Activated CD4-positive, CD25-positive, alpha-beta regulatory T cell treated with anti-CD3 and anti-CD28 coated beads, Interleukin-2, amount 50 U/mL, for 24 hours (primary cell): ENCODE measurements at regions not wholly inside any gene's neighbourhood (a gene's known extent, or its start where the extent isn't known, plus 50 kb on each side); places are given as distances from the start of the nearest gene placed in this dataset.

Experiments
- ATAC-seq, 2 donors: fragments of 150-1000 bp; cut with Tn5 transposase; one replicate each; pipeline ENCODE4 v1.10.0; 2021; ENCODE audit warnings: mild to moderate bottlenecking in 1 of 2, moderate library complexity in 1 of 2

- no peak for ATAC-seq
Measured at GRCh38 chr5:71872311-71872864, 153.3 kb downstream of the CARTPT start.

GRCh38 chr5:71873191-71873591 lies 154.1 kb downstream of the CARTPT start:
- no peak for ATAC-seq

- ATAC-seq = no peak
Measured at GRCh38 chr5:71874521-71874920, 155.4 kb downstream of the CARTPT start.

- ATAC-seq = no peak
Measured at GRCh38 chr5:71877511-71877910, 158.4 kb downstream of the CARTPT start.

- no peak for ATAC-seq
Measured at GRCh38 chr5:71880536-71880935, 161.5 kb downstream of the CARTPT start.

- ATAC-seq = no peak
Measured at GRCh38 chr5:71882826-71883741, 164.0 kb downstream of the CARTPT start.

GRCh38 chr5:71883742-71884103 lies 164.6 kb downstream of the CARTPT start:
- no peak for ATAC-seq

- ATAC-seq = no peak
Measured at GRCh38 chr5:71884926-71885325, 165.9 kb downstream of the CARTPT start.

GRCh38 chr5:71886406-71886805 lies 167.3 kb downstream of the CARTPT start:
- ATAC-seq = no peak

- peak; percentile 83 to 87 for ATAC-seq
Measured at GRCh38 chr5:71887680-71888079, 168.6 kb downstream of the CARTPT start.

- no peak for ATAC-seq
Measured at GRCh38 chr5:71891406-71891805, 172.3 kb downstream of the CARTPT start.

- no peak for ATAC-seq
Measured at GRCh38 chr5:71891856-71892255, 172.8 kb downstream of the CARTPT start.

- no peak for ATAC-seq
Measured at GRCh38 chr5:71892641-71893365, 173.7 kb downstream of the CARTPT start.

GRCh38 chr5:71893451-71893850 lies 174.4 kb downstream of the CARTPT start:
- ATAC-seq = no peak

GRCh38 chr5:71894091-71894490 lies 175.0 kb downstream of the CARTPT start:
- no peak for ATAC-seq

GRCh38 chr5:71895546-71895945 lies 176.5 kb downstream of the CARTPT start:
- no peak for ATAC-seq

- no peak for ATAC-seq
Measured at GRCh38 chr5:71899865-71900342, 180.8 kb downstream of the CARTPT start.

- no peak for ATAC-seq
Measured at GRCh38 chr5:71903808-71904207, 184.7 kb downstream of the CARTPT start.

- ATAC-seq = no peak
Measured at GRCh38 chr5:71904852-71905251, 185.8 kb downstream of the CARTPT start.

GRCh38 chr5:71905834-71906711 lies 187.0 kb downstream of the CARTPT start:
- no peak for ATAC-seq

- no peak for ATAC-seq
Measured at GRCh38 chr5:71907001-71907588, 188.0 kb downstream of the CARTPT start.

GRCh38 chr5:71907608-71908145 lies 188.6 kb downstream of the CARTPT start:
- ATAC-seq = no peak
